ENCODE measurements at regions not wholly inside any gene's neighbourhood (a gene's known extent, or its start where the extent isn't known, plus 50 kb on each side); places are given as distances from the start of the nearest gene placed in this dataset.

DNA sequence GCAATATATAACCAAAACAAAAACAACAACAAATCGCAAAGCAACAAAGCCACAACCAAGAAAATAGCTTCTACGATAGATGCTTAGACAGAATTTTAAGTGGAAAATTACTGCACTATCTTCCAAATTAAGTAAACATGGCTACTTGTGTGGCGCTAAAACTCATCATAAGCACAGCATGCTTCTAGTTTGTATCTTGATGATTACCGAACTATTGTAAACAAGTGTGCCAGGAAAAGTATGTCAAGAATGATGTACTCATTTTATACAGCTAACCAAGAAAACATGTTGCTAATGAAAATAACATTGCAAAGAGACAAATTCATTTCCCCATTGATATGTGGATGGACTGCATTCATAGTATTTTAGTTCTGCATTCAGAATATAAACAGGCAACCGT lies 271.9 kb upstream of the GPC6 start:
- DNase-seq (ENCODE audit: low read depth), result peak; percentile 18
- TF ChIP-seq, protein P1, sequence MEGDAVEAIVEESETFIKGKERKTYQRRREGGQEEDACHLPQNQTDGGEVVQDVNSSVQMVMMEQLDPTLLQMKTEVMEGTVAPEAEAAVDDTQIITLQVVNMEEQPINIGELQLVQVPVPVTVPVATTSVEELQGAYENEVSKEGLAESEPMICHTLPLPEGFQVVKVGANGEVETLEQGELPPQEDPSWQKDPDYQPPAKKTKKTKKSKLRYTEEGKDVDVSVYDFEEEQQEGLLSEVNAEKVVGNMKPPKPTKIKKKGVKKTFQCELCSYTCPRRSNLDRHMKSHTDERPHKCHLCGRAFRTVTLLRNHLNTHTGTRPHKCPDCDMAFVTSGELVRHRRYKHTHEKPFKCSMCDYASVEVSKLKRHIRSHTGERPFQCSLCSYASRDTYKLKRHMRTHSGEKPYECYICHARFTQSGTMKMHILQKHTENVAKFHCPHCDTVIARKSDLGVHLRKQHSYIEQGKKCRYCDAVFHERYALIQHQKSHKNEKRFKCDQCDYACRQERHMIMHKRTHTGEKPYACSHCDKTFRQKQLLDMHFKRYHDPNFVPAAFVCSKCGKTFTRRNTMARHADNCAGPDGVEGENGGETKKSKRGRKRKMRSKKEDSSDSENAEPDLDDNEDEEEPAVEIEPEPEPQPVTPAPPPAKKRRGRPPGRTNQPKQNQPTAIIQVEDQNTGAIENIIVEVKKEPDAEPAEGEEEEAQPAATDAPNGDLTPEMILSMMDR (IDR thresholded peaks at IDR 0.05; ENCODE audit: insufficient read depth, low read depth, low read length), result no peak
- no peak overlapping the region for H3K4me3 ChIP-seq (ENCODE audit: low read depth, low read length)

DNA sequence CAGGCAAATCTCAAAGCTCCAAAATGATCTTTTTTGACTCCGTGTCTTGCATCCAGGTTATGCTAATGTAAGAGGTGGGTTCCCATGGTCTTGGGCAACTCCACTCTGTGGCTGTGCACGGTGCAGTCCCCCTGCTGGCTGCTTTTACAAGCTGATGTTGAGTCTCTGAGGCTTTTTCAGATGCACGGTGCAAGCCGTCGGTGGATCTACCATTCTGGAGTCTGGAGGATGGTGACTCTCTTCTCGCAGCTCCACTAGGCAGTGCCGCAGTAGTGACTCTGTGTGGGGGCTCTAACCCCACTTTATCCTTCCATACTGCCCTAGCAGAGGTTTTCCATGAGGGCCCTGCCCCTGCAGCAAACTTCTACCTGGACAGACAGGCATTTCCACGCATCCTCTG lies 266.8 kb upstream of the GPC6 start:
- TF ChIP-seq, protein P1 (IDR thresholded peaks at IDR 0.05; ENCODE audit: insufficient read depth, low read depth, low read length), result no peak
- H3K4me3 ChIP-seq (ENCODE audit: low read depth, low read length), result no peak overlapping the region
- DNase-seq (ENCODE audit: low read depth), result no peak

DNA sequence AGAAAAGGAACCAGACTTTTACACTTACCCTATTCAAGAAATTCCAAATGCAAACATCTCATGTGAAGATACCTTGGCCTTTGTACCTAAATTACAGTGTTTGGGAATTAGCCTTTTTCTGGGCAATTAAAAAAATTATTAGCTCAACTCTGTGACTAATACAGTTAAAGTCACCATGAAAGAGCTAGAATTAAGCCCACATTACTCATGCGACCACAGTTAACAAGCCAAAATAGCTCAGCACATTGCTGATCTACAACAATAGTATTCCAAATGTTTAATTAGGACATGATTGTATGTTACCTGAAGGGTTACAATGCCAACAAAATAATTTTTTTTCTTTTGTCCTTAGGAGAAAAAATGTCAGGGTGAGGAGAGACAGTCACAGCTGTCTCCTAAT lies 263.6 kb upstream of the GPC6 start:
- no peak for DNase-seq (ENCODE audit: low read depth)
- no peak overlapping the region for H3K4me3 ChIP-seq (ENCODE audit: low read depth, low read length)
- TF ChIP-seq, protein P1 (IDR thresholded peaks at IDR 0.05; ENCODE audit: insufficient read depth, low read depth, low read length), result no peak

DNA sequence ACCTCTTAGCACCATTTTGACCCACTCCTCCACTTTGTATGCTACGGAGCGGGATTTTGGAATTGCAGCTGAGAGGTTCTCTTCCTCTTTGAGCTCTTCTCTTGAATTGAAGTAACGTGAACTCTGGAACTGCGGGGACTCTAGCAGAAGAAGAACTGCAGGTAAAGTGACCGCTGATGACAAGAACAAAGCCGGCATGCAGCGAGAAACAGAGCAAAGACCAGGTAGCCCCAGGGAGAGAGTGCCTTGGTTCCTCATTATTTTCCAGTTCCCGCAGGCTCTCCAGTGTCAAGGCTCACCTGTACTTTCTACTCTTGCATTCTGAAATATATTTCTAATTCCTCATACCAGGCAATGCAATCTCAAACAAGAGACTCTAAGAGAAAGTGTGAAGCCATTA lies 260.3 kb upstream of the GPC6 start:
- no peak for DNase-seq (ENCODE audit: low read depth)
- H3K4me3 ChIP-seq (ENCODE audit: low read depth, low read length), result no peak overlapping the region
- TF ChIP-seq, protein P1 (IDR thresholded peaks at IDR 0.05; ENCODE audit: insufficient read depth, low read depth, low read length), result no peak

DNA sequence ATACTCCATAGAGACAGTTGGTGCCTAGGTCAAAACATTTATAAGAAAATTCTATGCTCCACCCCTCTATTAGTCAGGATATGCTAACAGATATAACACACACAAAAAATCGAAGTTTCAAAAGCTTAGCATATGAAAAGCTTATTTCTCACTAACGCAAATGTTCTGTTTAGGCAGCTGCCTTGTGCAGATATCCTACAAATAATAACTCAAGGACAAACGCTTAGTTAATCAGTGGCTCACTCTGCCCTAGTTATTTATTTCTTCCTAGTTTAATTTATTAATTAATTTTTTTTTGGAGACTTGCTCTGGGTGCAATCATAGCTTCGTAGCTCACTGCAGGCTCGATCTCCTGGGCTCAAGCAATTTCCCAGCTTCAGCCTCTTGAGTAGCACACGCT lies 259.7 kb upstream of the GPC6 start:
- TF ChIP-seq, protein P1 (IDR thresholded peaks at IDR 0.05; ENCODE audit: insufficient read depth, low read depth, low read length), result no peak

DNA sequence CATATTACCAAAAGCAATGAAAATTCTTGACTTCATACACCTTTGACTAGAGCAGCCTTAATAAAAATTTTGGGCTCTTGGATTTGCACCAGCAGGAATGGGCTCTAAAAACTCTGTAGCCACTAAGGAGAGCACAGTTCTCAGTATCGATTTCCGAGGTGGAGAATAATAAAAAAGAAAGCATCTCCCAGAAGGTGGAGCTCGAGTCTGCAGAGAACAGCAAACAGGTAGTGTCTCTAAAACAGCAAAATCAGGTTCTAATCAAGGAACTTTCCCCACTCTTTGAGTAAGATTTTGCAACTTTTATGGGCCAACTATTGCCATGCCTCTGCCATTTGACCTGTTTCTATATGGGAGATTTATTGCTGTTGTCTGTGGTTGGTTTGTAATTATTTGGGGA lies 258.7 kb upstream of the GPC6 start:
- TF ChIP-seq, protein P1 (IDR thresholded peaks at IDR 0.05; ENCODE audit: insufficient read depth, low read depth, low read length), result peak; percentile 23
- DNase-seq (ENCODE audit: low read depth), result peak; percentile 10

More for the DNA sequence above, 259.7 kb upstream of the GPC6 start:
- no peak for DNase-seq (ENCODE audit: low read depth)
- no peak overlapping the region for H3K4me3 ChIP-seq (ENCODE audit: low read depth, low read length)

DNA sequence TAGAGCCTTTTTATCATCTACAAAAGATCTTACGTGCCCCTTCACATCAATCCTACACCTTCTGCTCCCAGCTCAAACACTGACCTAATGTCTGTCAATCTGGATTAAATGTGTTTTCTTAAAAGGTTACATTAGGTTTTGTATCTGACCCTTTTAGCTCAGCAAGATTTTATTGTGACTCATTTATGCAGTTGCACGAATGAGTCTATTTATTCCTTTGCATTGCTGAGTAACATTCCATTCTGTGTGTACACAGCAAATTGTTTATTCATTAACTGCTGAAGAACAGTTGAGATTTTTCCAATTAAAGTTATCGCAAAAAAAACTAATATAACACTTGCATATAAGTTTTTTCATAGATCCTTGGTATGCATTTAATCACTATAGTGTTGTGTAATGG lies 253.9 kb upstream of the GPC6 start:
- no peak for DNase-seq (ENCODE audit: low read depth)

More for the DNA sequence above, 258.7 kb upstream of the GPC6 start:
- H3K4me3 ChIP-seq (ENCODE audit: low read depth, low read length), result no peak overlapping the region

More for the DNA sequence above, 253.9 kb upstream of the GPC6 start:
- no peak overlapping the region for H3K4me3 ChIP-seq (ENCODE audit: low read depth, low read length)
- TF ChIP-seq, protein P1 (IDR thresholded peaks at IDR 0.05; ENCODE audit: insufficient read depth, low read depth, low read length), result no peak

All from fibroblast of villous mesenchyme (primary cell).